ENCODE measurements at regions not wholly inside any gene's neighbourhood (a gene's known extent, or its start where the extent isn't known, plus 50 kb on each side); places are given as distances from the start of the nearest gene placed in this dataset.

- DNase-seq (ENCODE audit: low spot score), result no peak
Measured at GRCh38 chr2:45178854-45179253, 169.6 kb upstream of the SIX2 start.

- no peak for DNase-seq (ENCODE audit: low spot score)
Measured at GRCh38 chr2:45178359-45178758, 169.1 kb upstream of the SIX2 start.

- no peak for DNase-seq (ENCODE audit: low spot score)
Measured at GRCh38 chr2:45177870-45178269, 168.6 kb upstream of the SIX2 start.

GRCh38 chr2:45176390-45176789 lies 167.1 kb upstream of the SIX2 start:
- no peak for DNase-seq (ENCODE audit: low spot score)

GRCh38 chr2:45173513-45173912 lies 164.3 kb upstream of the SIX2 start:
- no peak for DNase-seq (ENCODE audit: low spot score)

- DNase-seq (ENCODE audit: low spot score), result no peak
Measured at GRCh38 chr2:45172760-45173392, 163.6 kb upstream of the SIX2 start.

- DNase-seq (ENCODE audit: low spot score), result no peak
Measured at GRCh38 chr2:45172142-45172541, 162.9 kb upstream of the SIX2 start.

GRCh38 chr2:45171136-45171501 lies 161.9 kb upstream of the SIX2 start:
- no peak for DNase-seq (ENCODE audit: low spot score)

- DNase-seq (ENCODE audit: low spot score), result no peak
Measured at GRCh38 chr2:45170191-45171135, 161.2 kb upstream of the SIX2 start.

- DNase-seq (ENCODE audit: low spot score), result no peak
Measured at GRCh38 chr2:45169339-45170190, 160.3 kb upstream of the SIX2 start.

- DNase-seq (ENCODE audit: low spot score), result no peak
Measured at GRCh38 chr2:45168711-45169338, 159.6 kb upstream of the SIX2 start.

- DNase-seq (ENCODE audit: low spot score), result no peak
Measured at GRCh38 chr2:45167920-45168629, 158.8 kb upstream of the SIX2 start.

GRCh38 chr2:45166229-45166890 lies 157.1 kb upstream of the SIX2 start:
- DNase-seq (ENCODE audit: low spot score), result no peak

- no peak for DNase-seq (ENCODE audit: low spot score)
Measured at GRCh38 chr2:45162711-45163110, 153.5 kb upstream of the SIX2 start.

- DNase-seq (ENCODE audit: low spot score), result no peak
Measured at GRCh38 chr2:45156605-45157004, 147.4 kb upstream of the SIX2 start.

GRCh38 chr2:45154606-45155155 lies 145.4 kb upstream of the SIX2 start:
- no peak for DNase-seq (ENCODE audit: low spot score)

- DNase-seq (ENCODE audit: low spot score), result no peak
Measured at GRCh38 chr2:45154144-45154543, 144.9 kb upstream of the SIX2 start.

- no peak for DNase-seq (ENCODE audit: low spot score)
Measured at GRCh38 chr2:45153121-45153520, 143.9 kb upstream of the SIX2 start.

GRCh38 chr2:45152691-45153090 lies 143.4 kb upstream of the SIX2 start:
- DNase-seq (ENCODE audit: low spot score), result no peak

GRCh38 chr2:45145073-45145899 lies 136.0 kb upstream of the SIX2 start:
- no peak for DNase-seq (ENCODE audit: low spot score)

Measured in activated CD4-positive, alpha-beta T cell treated with anti-CD3 and anti-CD28 coated beads, Interleukin-2, Interleukin-4, amounts not matched to agents 100 ng/mL and 50 ng/mL, durations not matched to agents 16 hours and 8 hours (primary cell).